GM19043 (cell line): ENCODE measurements at regions not wholly inside any gene's neighbourhood (a gene's known extent, or its start where the extent isn't known, plus 50 kb on each side); places are given as distances from the start of the nearest gene placed in this dataset.

Source experiments
- ATAC-seq: cut with Tn5 transposase; IDR thresholded peaks from one replicate; pipeline ENCODE4 v1.9.1; 2021; ENCODE audit warnings: low read depth; ENCODE audit not compliant: unreplicated experiment

DNA sequence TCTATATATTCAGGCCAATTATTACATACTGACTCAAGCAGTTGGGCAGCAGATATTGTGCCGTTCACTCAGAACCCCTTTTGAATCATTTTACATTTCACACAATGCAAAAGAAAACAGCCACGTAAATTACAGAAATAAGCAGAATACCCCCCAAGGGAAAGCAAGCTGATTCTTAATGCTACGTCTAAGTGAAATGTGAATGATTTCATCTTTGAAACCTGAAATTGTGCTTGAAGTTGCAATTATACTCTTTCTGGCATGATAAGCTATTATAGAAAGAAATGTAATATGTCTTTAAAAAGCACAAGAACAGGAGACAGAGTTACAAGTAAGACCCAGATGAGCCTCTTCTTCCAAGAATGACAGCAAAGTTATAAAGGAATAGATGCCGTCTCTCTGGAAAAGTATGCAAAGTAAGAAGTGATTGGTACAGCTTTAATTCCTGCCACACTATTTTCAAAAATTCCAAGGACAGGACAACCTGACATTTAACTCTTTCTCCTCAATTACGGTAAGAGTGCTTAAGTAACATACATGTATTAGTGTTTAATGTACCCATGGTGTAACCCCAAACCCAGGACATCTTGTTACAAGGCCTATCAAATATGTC lies 891.5 kb upstream of the ADGRL2 start:
- ATAC-seq = no peak

DNA sequence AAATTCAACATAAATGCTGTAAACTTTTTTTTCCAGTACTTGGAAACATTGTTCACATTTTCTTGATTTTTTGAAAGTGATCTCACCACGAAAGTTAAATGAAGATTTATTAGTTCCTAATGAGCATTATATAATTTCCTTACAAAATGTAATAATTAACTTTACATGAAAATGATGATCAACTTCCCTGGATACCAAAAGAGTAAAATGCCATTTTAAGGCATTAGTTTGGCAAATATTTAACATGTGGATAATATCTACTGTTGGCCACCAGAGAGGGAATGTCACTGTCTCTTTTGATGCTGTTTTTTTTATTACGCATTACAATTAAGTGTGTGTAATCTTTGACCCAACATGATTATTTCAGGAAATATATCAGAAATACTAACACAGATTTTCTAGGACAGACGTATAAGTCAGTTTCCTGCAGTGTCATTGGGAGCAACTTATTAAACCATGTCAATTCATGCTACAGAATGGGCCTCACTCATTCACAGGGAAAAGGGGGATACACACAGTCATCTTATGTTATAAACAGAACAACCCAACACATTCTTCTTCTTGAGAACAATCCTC lies 903.9 kb upstream of the ADGRL2 start:
- no peak for ATAC-seq

DNA sequence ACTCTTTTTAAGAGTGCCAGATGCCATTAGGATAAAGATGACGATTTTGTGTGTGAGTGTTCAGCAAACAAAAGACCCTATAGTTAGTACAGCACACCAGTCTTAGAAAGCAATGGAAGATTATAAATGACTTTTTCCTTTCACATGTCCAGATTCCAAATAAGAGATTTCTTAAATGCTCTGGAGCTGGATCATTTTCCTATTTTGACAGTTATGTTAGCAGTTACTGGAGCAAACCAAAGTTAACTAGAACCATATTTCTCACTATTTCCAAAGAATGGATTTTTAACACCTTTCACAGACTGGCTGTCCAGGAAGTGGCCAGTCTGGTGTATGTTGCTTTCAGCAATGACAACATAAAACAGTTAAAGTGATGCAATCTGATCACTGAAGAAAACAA lies 905.8 kb upstream of the ADGRL2 start:
- ATAC-seq = no peak

DNA sequence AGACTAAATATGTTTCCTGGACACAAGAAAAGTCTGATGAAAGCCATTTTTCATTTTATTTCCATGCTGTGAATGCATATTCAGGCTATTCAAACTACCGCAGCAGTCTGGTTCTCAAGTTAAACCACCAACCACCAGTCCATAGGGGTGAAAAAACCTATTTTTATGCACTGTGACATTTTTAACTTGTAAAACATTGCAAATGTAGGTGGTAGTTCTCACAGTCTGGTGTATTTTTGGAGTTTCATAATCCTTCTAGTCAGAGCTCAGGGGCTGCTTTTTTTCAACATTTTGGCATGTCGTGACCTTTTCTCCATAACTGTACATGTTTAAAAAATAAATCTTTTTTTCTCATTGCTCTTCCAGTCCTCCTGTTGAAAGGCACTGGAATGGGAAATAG lies 907.6 kb upstream of the ADGRL2 start:
- ATAC-seq = no peak

DNA sequence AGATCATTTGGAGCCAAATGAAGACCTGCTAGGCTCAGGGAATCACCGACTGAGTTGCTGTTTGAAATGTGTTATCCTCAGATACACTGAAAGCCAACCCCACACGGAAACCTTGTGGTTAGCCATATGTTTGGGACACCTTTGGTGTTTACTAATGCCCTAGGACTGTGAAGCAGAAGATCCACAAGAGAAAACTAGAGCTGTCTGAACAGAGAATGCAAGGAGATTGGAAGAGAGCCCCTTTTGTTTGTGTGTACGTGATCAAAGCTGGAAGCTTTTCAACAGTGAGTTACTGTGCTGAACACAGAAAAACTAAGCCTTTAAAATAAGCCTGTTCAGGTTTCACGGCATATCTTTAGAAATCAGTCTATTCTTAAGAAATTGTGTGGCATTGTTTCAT lies 908.2 kb upstream of the ADGRL2 start:
- ATAC-seq = no peak

DNA sequence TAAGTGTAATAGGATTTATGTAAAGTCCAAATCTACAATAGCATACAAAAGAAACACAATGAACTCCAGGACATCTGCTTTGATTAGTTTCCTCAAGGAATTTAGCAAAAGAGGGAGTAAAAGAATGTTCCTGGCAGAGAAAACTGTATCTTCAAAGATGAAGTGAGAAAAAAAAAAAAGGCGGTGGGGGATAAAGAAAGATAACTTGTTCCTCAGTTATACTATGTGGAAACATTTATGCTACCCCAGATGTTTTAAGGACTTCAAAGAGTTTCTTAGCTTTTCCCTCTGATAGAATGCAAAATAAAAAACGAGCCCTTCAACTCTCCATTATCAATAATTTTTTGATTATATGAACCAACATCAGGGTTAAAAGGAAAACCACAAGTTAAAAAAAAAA lies 908.9 kb upstream of the ADGRL2 start:
- no peak for ATAC-seq

DNA sequence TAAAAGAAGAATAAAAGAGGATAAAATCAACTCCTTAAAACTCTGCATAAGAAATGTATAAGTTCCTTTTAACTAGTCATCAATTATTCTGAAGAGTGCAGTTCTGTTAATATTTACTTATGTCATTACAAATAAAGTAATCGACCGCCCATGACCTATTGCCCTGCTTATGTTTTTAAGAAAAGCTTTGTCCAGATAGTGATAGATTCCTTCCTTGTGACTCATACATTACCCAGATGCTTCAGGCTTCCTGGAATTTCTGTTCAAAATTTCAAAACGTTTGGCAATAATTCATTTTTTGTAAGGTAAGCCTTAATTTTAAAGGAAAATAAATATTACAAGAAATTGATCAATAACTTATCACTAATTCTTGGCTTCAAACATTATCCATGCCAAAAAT lies 918.2 kb upstream of the ADGRL2 start:
- no peak for ATAC-seq

DNA sequence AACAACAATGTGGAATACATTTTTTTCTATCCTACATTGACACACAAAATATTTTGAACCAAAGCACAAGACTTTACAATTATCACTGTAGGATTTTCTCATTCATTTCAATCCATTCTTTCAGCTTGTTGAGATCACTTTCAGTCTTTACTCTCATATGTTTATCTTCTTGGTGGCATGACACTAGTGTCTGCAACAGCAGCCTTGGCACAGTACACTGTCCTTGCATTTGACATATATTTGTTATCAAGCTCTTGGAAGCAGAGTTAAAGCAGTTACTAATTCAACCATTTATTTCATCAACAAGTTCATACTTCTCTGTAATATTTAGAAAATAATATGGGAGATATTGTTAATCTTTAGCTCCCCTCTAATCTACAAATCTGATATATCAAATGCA lies 922.4 kb upstream of the ADGRL2 start:
- no peak for ATAC-seq

DNA sequence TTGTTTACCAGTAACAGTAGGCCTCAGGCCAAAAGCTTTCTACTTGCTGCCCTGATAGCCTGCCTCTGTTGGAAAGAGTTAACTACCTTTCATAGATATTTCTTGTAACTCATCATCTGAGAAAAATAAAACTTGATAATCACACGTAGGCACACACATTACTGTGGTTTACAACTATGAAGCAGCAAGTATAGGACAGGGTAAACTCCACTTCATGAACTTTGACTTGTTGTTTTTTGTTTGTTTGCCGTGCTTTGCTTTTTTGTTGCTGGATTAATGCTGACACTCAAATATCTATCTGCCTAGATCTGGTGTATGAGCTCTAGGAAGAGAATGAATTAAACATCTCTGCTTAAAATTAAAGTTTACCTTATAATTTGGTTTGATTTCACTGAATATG lies 924.7 kb upstream of the ADGRL2 start:
- no peak for ATAC-seq

DNA sequence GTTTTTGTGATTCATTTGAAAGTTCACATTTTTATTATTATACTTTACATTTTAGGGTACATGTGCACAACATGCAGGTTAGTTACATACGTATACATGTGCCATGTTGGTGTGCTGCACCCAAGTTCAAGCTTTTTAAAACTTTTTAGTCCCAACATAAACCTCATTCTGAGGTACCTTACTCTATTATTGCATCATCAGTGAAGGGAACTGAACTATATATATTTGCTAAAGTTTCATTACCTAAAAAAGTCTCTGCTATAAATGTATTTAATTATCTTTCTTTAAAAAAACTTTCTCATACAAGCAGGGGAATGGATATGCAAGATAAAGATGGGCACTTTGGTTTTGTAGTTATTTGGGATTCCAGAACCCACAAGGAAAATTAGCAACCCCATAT lies 931.4 kb upstream of the ADGRL2 start:
- ATAC-seq = no peak

DNA sequence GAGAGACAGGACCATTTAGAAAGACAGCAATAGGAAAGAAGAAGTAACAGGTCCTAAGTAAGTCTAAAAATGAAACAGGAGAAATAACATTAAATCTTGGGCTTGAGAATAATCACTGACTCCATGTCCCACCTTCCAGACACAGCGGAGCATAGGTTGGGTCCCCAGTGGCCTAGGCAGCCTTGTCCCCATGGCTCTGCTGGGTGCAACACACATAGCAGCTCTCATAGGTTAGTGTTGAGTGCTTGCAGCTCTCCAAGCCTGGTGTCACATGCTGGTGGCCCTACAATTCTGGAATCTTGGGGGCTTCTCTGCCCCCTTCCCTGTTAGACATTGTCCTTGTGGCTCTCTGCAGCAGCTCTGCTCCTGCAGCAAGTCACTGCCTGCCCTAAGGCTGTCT lies 952.8 kb upstream of the ADGRL2 start:
- ATAC-seq = no peak

DNA sequence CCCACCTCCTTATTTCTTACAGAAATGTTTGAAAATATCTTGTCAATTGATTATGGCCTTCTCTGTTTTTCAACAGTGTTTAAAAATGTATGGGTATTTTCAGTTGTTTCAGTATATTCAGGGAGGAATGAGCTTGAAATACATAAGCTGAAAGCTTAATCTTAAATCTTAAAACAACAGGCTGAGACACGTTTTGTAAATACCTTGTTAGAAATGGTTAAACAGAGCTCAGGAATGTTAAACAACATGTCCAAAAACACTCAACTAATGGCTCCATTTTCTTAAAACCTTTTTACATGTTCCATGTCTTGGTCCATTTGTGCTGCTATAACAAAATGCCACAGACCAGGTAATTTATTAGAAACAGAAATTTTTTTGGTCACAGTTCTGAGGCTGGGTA lies 953.8 kb upstream of the ADGRL2 start:
- no peak for ATAC-seq

DNA sequence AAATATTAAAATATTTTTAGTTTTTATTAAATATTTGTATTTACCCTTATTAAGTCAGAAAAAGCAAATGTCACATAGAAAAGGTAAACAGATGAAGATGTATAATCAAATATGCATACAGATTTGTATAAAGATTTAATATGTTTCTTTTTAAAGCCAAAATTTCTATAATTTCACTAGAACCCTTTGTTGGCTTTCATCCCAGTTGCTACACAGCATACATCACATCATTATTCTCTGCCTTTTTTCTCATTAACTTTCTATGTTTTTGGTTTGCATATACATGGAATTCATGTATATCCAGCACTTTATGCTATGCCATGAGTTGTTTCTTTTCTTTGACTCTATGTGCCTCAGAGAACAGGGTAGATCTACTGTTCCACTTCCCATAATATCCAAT lies 957.9 kb upstream of the ADGRL2 start:
- no peak for ATAC-seq

DNA sequence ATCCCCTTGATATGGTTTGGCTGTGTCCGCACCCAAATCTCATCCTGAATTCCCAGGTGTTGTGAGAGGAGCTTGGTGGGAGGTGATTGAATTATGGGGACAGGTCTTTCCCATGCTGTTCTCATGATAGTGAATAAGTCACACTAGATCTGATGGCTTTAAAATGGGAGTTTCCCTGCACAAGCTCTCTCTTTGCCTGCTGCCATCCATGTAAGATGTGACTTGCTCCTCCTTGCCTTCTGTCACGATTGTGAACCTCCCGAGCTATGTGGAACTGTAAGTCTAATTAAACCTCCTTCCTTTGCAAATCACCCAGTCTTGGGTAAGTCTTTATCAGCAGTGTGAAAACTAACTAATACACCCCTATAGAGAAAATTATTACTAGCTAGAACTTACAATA lies 959.5 kb upstream of the ADGRL2 start:
- ATAC-seq = no peak

DNA sequence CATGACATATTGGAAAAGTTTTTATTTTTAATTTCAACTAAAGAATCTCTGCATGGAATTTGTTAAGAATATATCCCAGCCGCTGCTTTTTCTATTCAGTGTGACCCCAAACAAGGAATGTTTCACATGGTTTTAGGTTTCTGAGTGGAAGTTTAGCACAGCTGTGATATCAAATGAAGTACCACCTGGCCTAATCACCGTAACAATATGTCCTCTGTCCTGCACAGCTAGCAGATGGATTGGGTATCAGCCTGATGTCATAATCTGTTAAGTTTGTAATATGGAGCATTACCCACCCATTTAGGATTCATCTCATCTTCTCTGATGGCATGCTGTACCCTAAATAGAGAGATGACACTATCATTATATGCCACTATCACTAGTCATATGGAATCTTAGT lies 963.7 kb upstream of the ADGRL2 start:
- ATAC-seq = no peak

DNA sequence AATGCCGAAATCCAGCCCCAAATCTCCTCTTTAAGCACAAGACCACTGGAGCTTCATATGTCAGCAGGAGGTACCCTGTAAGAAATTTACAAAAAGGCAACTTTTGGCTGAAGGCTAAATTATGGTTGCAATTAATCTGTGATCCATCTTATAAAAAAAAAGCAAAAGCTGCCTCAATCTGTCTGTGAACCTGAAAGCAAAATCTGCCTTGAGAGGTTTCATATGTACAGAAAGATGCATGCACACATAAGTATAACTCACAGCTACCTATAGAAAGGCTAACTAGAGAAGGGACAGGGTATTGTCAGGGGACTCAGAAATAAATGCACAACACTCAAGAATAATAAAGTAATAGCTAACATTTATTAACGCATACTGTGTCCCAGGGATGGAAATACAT lies 964.2 kb upstream of the ADGRL2 start:
- ATAC-seq = no peak

DNA sequence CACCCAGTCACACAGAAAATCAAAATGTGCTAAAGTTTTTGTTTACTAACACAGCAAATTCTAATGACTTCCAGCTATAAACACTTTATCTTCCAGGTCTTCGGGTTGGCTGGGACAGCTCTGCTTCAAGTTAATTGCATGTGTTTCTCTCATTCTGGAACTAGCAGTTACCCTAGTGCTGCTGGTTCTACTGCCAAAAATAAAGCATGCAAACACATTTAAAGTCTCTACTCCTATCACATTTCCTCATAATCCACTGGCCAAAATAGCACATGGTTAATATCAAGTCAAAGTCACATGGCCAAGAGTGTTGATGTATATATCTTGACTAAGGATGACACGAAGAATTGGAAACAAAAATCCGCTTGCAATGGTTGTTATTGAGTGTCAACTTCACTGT lies 973.1 kb upstream of the ADGRL2 start:
- ATAC-seq = no peak

DNA sequence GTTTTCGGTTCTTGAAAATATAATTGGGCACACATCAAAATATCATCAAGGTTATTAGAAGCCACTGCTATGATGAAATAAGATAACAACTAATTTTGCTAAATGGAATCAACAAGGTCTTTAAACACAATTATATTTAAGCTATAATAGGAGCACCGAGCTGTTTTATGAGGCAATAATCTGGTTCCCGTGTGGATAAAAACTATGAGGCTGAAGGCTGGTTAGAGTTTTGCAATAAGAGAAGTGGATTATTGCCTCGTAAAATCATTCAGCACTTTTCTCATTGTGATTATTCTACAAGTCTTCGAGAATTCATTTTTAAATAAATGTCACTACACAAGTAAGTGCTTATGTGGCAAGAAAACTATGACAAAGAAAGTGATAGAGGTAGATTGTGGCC lies 975.7 kb upstream of the ADGRL2 start:
- no peak for ATAC-seq

DNA sequence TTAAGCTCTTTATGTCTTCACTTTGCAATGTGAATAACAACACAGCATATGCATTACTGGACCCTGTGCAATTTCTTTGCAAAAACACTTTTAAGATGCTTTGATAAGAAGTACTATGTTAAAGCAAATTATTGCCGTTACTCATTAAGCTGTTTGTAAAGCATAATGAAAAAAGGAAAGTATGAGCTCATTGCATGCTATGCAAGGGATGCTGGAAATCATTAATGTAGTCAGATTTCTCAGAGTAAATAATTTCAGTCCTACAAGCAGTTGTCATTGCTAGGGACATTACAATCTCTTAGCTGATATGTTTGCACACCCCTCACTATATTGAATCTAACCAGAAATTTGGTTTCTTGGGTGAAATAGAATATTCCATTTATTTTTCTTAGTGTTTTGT lies 982.5 kb upstream of the ADGRL2 start:
- ATAC-seq = no peak

DNA sequence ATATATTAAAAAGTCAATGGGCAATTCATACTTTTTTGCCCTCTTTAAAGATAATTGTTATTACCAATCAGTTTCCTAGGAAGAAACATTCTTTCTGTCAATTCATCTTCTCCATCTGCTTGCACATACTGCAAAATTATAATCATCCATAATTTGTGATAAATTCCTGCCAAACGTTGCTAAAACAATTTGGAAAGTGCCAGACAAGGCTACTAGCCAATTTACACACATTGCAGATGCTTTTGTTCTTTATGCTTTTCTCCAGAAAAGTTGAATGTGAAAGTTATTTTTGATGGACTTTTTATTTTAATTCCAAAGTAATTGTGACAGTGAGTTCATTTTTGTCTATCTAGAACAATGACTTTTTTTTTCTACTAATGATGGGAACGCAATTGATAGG lies 992.8 kb upstream of the ADGRL2 start:
- ATAC-seq = no peak

DNA sequence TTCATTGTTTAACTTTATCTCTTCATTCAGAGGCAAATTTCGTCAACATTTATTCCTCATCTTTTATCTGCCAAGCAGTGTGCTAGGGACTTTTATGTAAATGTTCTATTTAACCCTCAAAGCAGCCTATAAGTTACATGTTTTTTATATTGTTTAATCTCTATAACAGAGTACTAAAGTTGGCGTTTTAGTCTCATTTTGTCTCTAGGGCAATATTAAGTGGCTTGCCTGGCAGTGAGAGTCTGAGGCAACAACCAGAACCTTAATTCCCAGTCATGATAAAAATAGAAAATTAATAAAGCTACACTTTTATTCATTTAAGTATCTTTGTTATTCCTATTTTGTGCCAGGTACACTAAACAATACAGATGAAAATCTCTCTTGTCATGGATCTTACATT lies 994.3 kb upstream of the ADGRL2 start:
- no peak for ATAC-seq

DNA sequence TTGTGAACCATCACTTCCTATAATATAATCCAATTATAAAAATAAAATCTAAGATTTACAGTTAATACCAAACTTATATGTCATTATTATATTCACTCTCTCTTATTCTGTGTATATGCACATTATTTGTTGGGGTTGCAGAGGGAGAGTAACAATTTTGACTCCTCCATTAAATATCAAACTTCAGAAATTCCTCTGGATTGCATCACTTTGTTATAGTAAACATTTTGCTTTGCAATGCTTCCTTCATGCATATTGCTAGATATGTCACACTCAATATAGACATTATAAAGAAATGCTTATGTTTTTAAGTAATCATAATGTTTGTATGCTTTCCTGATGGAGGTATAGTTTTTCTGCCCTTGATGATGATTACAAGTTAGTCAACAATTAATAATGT lies 999.0 kb upstream of the ADGRL2 start:
- ATAC-seq = no peak

DNA sequence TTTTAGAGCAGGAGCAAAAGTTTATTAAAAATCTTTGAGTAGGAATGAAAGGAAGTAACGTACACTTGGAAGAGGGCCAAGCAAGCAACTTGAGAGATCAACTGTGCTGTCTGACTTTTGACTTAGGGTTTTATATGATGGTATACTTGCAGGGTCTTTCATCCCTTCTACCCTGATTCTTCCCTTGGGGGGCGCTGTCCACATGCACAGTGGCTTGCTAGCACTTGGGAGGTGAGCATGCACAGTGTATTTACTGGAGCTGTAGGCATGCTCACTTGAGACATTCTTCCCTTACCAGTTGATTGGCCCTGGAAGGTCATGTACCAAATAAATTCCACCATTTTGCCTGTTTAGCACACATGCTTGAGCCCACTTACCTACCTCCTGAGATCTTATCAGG lies 1001.3 kb upstream of the ADGRL2 start:
- ATAC-seq = no peak
